Astrocyte (in vitro differentiated cells and primary cell): ENCODE measurements at regions not wholly inside any gene's neighbourhood (a gene's known extent, or its start where the extent isn't known, plus 50 kb on each side); places are given as distances from the start of the nearest gene placed in this dataset.

Source experiments
- DNase-seq: peaks from one replicate; pipeline ENCODE4 v3.0.0-alpha.2; 2010; ENCODE audit warnings: low read depth
- FAIRE-seq: peaks from 2 replicates; lab custom pipeline; 2011; peaks lifted over from hg19 to GRCh38; lab: Jason Lieb, UNC
- H2AFZ ChIP-seq: 2 replicates; pipeline ENCODE4 v1.6.0; 2012; ENCODE audit warnings: low read depth, low read length, inconsistent platforms
- H3K27ac ChIP-seq: 2 replicates; pipeline ENCODE4 v1.5.1; 2011; ENCODE audit warnings: low read depth, low read length, inconsistent platforms
- H3K27me3 ChIP-seq: 2 replicates; pipeline ENCODE4 v1.6.0; 2011; ENCODE audit warnings: low read length, inconsistent platforms; ENCODE audit not compliant: insufficient read depth
- H3K36me3 ChIP-seq: 2 replicates; pipeline ENCODE4 v1.5.1; 2011; ENCODE audit warnings: low read length, inconsistent platforms; ENCODE audit not compliant: insufficient read depth
- H3K4me1 ChIP-seq: 2 replicates; pipeline ENCODE4 v1.5.1; 2011; ENCODE audit warnings: low read length, inconsistent platforms; ENCODE audit not compliant: insufficient read depth
- H3K4me2 ChIP-seq: 2 replicates; pipeline ENCODE4 v1.6.0; 2012; ENCODE audit warnings: low read length, inconsistent platforms
- H3K4me3 ChIP-seq: 2 replicates; pipeline ENCODE4 v1.5.1; 2011; ENCODE audit warnings: low read depth, mild to moderate bottlenecking, low read length, inconsistent platforms; ENCODE audit not compliant: insufficient read depth
- H3K79me2 ChIP-seq: 2 replicates; pipeline ENCODE4 v1.6.0; 2012; ENCODE audit warnings: mild to moderate bottlenecking, low read length, inconsistent platforms; ENCODE audit not compliant: insufficient read depth
- H3K9ac ChIP-seq: 2 replicates; pipeline ENCODE4 v1.6.0; 2012; ENCODE audit warnings: mild to moderate bottlenecking, low read length, inconsistent platforms
- H3K9me3 ChIP-seq: 2 replicates; pipeline ENCODE4 v1.5.1; 2012; ENCODE audit warnings: low read depth, mild to moderate bottlenecking, low read length, inconsistent platforms; ENCODE audit not compliant: insufficient read depth
- H4K20me1 ChIP-seq: 2 replicates; pipeline ENCODE4 v1.6.0; 2012; ENCODE audit warnings: low read length, inconsistent platforms; ENCODE audit not compliant: insufficient read depth
- H3K27ac Mint-ChIP-seq: one replicate; pipeline ENCODE4 v1.8.0; 2021; ENCODE audit warnings: mild to moderate bottlenecking, mixed read lengths; ENCODE audit not compliant: unreplicated experiment
- H3K27me3 Mint-ChIP-seq: one replicate; pipeline ENCODE4 v1.8.0; 2021; ENCODE audit warnings: low read depth, mixed read lengths; ENCODE audit not compliant: unreplicated experiment
- H3K36me3 Mint-ChIP-seq: one replicate; pipeline ENCODE4 v1.8.0; 2021; ENCODE audit warnings: low read depth, mixed read lengths; ENCODE audit not compliant: unreplicated experiment
- H3K4me1 Mint-ChIP-seq: one replicate; pipeline ENCODE4 v1.8.0; 2021; ENCODE audit warnings: low read depth, mixed read lengths; ENCODE audit not compliant: unreplicated experiment
- H3K4me3 Mint-ChIP-seq: one replicate; pipeline ENCODE4 v1.8.0; 2021; ENCODE audit warnings: mild to moderate bottlenecking, moderate library complexity, mixed read lengths; ENCODE audit not compliant: unreplicated experiment
- H3K9me3 Mint-ChIP-seq: one replicate; pipeline ENCODE4 v1.8.0; 2021; ENCODE audit warnings: mild to moderate bottlenecking, mixed read lengths; ENCODE audit not compliant: unreplicated experiment
- CTCF ChIP-seq: IDR thresholded peaks from 2 replicates; pipeline ENCODE4 v1.5.1; 2011; ENCODE audit warnings: low read depth, mild to moderate bottlenecking, inconsistent platforms, low read length, moderate library complexity; ENCODE audit not compliant: insufficient read depth
- EZH2 ChIP-seq: IDR thresholded peaks from 2 replicates; pipeline ENCODE4 v1.6.1; 2012; ENCODE audit warnings: mild to moderate bottlenecking, low read length, inconsistent platforms; ENCODE audit not compliant: insufficient read depth

GRCh38 chr2:107202962-107203591, 317.1 kb upstream of the ST6GAL2 start:
- H3K4me3 Mint-ChIP-seq, result no peak overlapping the region
- H3K9me3 Mint-ChIP-seq, result no peaks in the 10 kb centered on the region
- Histone ChIP-seq H3K4me1 (no peaks in the 10 kb centered on the region), H3K4me3 (no peak overlapping the region), H3K9ac (no peak overlapping the region), H3K4me2 (no peak overlapping the region), H4K20me1 (no peaks in the 10 kb centered on the region), H3K36me3 (no peaks in the 10 kb centered on the region), H3K79me2 (no peaks in the 10 kb centered on the region), H3K27me3 (no peaks in the 10 kb centered on the region), H3K9me3 (no peaks in the 10 kb centered on the region), H3K27ac (no peak overlapping the region), H2AFZ (no peak overlapping the region)
- FAIRE-seq (no peak), DNase-seq (no peak)
- no peaks in the 10 kb centered on the region for H3K36me3 Mint-ChIP-seq
- H3K27ac Mint-ChIP-seq, result no peak overlapping the region
- TF ChIP-seq CTCF (no peak), EZH2 (no peak)
- peaks cover 2% of the 10 kb centered on the region for H3K27me3 Mint-ChIP-seq
- no peaks in the 10 kb centered on the region for H3K4me1 Mint-ChIP-seq

- Histone ChIP-seq H3K9me3 (peaks cover 2% of the 10 kb centered on the region), H3K4me2 (no peak overlapping the region), H3K27ac (no peak overlapping the region), H4K20me1 (no peaks in the 10 kb centered on the region), H3K4me3 (no peak overlapping the region), H3K27me3 (no peaks in the 10 kb centered on the region), H2AFZ (no peak overlapping the region), H3K9ac (no peak overlapping the region), H3K4me1 (no peaks in the 10 kb centered on the region), H3K79me2 (no peaks in the 10 kb centered on the region), H3K36me3 (no peaks in the 10 kb centered on the region)
- Mint-ChIP-seq H3K27ac (no peak overlapping the region), H3K4me1 (no peaks in the 10 kb centered on the region), H3K4me3 (no peak overlapping the region), H3K27me3 (peaks cover 9% of the 10 kb centered on the region), H3K36me3 (no peaks in the 10 kb centered on the region), H3K9me3 (peaks cover 1% of the 10 kb centered on the region)
- TF ChIP-seq EZH2 (no peak), CTCF (no peak)
- DNase-seq (no peak), FAIRE-seq (no peak)
Observed at GRCh38 chr2:107215401-107216350, 329.7 kb upstream of the ST6GAL2 start.
